ENCODE measurements at regions not wholly inside any gene's neighbourhood (a gene's known extent, or its start where the extent isn't known, plus 50 kb on each side); places are given as distances from the start of the nearest gene placed in this dataset.
"Not testable (repeated sequence)": the region's sequence is repeated elsewhere in the genome, so short reads cannot be mapped to it uniquely, and the experiment has no call there.

GRCh38 chr5:117195076-117195475 lies 620.5 kb upstream of the SEMA6A start:
- no peak for DNase-seq

GRCh38 chr5:117191251-117191650 lies 616.6 kb upstream of the SEMA6A start:
- no peak for DNase-seq

- no peak for DNase-seq
These were observed 615.2 kb upstream of the SEMA6A start for GRCh38 chr5:117189784-117190183.

- DNase-seq, result peak in 1 of 3 experiments; percentile 1
These were observed 613.6 kb upstream of the SEMA6A start for GRCh38 chr5:117188211-117188610.

- DNase-seq, result no peak
These were observed 612.1 kb upstream of the SEMA6A start for GRCh38 chr5:117186751-117187150.

GRCh38 chr5:117183326-117183725 lies 608.7 kb upstream of the SEMA6A start:
- DNase-seq, result no peak

GRCh38 chr5:117182104-117182503 lies 607.5 kb upstream of the SEMA6A start:
- no peak for DNase-seq

- DNase-seq, result peak in 1 of 3 experiments; percentile 7
These were observed 602.7 kb upstream of the SEMA6A start for GRCh38 chr5:117177302-117177701.

GRCh38 chr5:117165068-117165467 lies 590.4 kb upstream of the SEMA6A start:
- DNase-seq, result no peak

- no peak for DNase-seq
These were observed 587.2 kb upstream of the SEMA6A start for GRCh38 chr5:117161718-117162335.

- no peak for DNase-seq
These were observed 585.8 kb upstream of the SEMA6A start for GRCh38 chr5:117160391-117160790.

GRCh38 chr5:117149312-117149711 lies 574.7 kb upstream of the SEMA6A start:
- DNase-seq, result no peak

GRCh38 chr5:117144086-117144485 lies 569.5 kb upstream of the SEMA6A start:
- DNase-seq, result no peak

GRCh38 chr5:117143406-117143805 lies 568.8 kb upstream of the SEMA6A start:
- no peak for DNase-seq

GRCh38 chr5:117138523-117138922 lies 563.9 kb upstream of the SEMA6A start:
- no peak for DNase-seq

- DNase-seq, result no peak
These were observed 561.2 kb upstream of the SEMA6A start for GRCh38 chr5:117135851-117136250.

GRCh38 chr5:117133198-117133597 lies 558.6 kb upstream of the SEMA6A start:
- DNase-seq, result no peak

GRCh38 chr5:117131876-117132275 lies 557.3 kb upstream of the SEMA6A start:
- peak in 1 of 3 experiments; percentile 19 for DNase-seq

- peak in 1 of 3 experiments; percentile 18 for DNase-seq
These were observed 556.5 kb upstream of the SEMA6A start for GRCh38 chr5:117131048-117131679.

GRCh38 chr5:117118499-117118898 lies 543.9 kb upstream of the SEMA6A start:
- DNase-seq, result no peak

- not testable (repeated sequence) for DNase-seq
These were observed 542.7 kb upstream of the SEMA6A start for GRCh38 chr5:117117314-117117713.

GRCh38 chr5:117110548-117110947 lies 535.9 kb upstream of the SEMA6A start:
- no peak for DNase-seq

GRCh38 chr5:117107859-117108258 lies 533.2 kb upstream of the SEMA6A start:
- DNase-seq, result no peak

- peak in 2 of 3 experiments; percentile 27 to 79 for DNase-seq
These were observed 529.1 kb upstream of the SEMA6A start for GRCh38 chr5:117103703-117104102.

GRCh38 chr5:117102591-117102990 lies 528.0 kb upstream of the SEMA6A start:
- DNase-seq, result no peak

Measured in NCI-H1417 (cell line).